Hematopoietic multipotent progenitor cell treated with erythropoietin and hydrocortisone succinate and interleukin-3 and kit ligand, for 15 days (in vitro differentiated cells): ENCODE measurements at regions not wholly inside any gene's neighbourhood (a gene's known extent, or its start where the extent isn't known, plus 50 kb on each side); places are given as distances from the start of the nearest gene placed in this dataset.
"Not testable (repeated sequence)": the region's sequence is repeated elsewhere in the genome, so short reads cannot be mapped to it uniquely, and the experiment has no call there.

Experiments used
- DNase-seq: peaks from one replicate; pipeline ENCODE4 v3.0.0-alpha.2; 2015; ENCODE audit warnings: low spot score

GRCh38 chr5:122669709-122670108 is 105.2 kb upstream of the SNX2 start:
- not testable (repeated sequence) for DNase-seq

- DNase-seq, result no peak
These were observed 101.5 kb upstream of the SNX2 start for GRCh38 chr5:122673343-122673742.

GRCh38 chr5:122674385-122674784 is 100.5 kb upstream of the SNX2 start:
- DNase-seq, result no peak

- no peak for DNase-seq
These were observed 94.1 kb upstream of the SNX2 start for GRCh38 chr5:122680623-122681350.

- no peak for DNase-seq
These were observed 91.2 kb upstream of the SNX2 start for GRCh38 chr5:122683631-122684030.

- DNase-seq, result no peak
These were observed 84.6 kb upstream of the SNX2 start for GRCh38 chr5:122690266-122690665.

GRCh38 chr5:122691931-122692330 is 82.9 kb upstream of the SNX2 start:
- DNase-seq, result no peak

- DNase-seq, result no peak
These were observed 80.9 kb upstream of the SNX2 start for GRCh38 chr5:122693963-122694362.

- no peak for DNase-seq
These were observed 80.0 kb upstream of the SNX2 start for GRCh38 chr5:122694884-122695283.

GRCh38 chr5:122696735-122697134 is 78.1 kb upstream of the SNX2 start:
- DNase-seq, result not testable (repeated sequence)

- no peak for DNase-seq
These were observed 77.7 kb upstream of the SNX2 start for GRCh38 chr5:122697191-122697590.

GRCh38 chr5:122699201-122699600 is 75.7 kb upstream of the SNX2 start:
- no peak for DNase-seq

- no peak for DNase-seq
These were observed 73.0 kb upstream of the SNX2 start for GRCh38 chr5:122701640-122702523.

GRCh38 chr5:122702524-122702875 is 72.4 kb upstream of the SNX2 start:
- DNase-seq, result no peak

- DNase-seq, result no peak
These were observed 71.7 kb upstream of the SNX2 start for GRCh38 chr5:122703203-122703602.

- peak; percentile 13 for DNase-seq
These were observed 70.4 kb upstream of the SNX2 start for GRCh38 chr5:122704247-122705036.

- no peak for DNase-seq
These were observed 69.0 kb upstream of the SNX2 start for GRCh38 chr5:122705851-122706250.

GRCh38 chr5:122707796-122708195 is 67.1 kb upstream of the SNX2 start:
- no peak for DNase-seq

GRCh38 chr5:122713041-122713440 is 61.8 kb upstream of the SNX2 start:
- DNase-seq, result no peak

- no peak for DNase-seq
These were observed 59.8 kb upstream of the SNX2 start for GRCh38 chr5:122715095-122715494.

GRCh38 chr5:122718611-122719010 is 56.3 kb upstream of the SNX2 start:
- DNase-seq, result no peak

GRCh38 chr5:122719991-122720746 is 54.7 kb upstream of the SNX2 start:
- no peak for DNase-seq
